Endothelial cell of umbilical vein (primary cell): ENCODE measurements at regions not wholly inside any gene's neighbourhood (a gene's known extent, or its start where the extent isn't known, plus 50 kb on each side); places are given as distances from the start of the nearest gene placed in this dataset.

ENCODE experiments used
- BruUV-seq: library from RNA; stranded (reverse); fragments of 400-500 nt; replicated peaks from 2 replicates; lab custom pipeline; 2021; lab: Mats Ljungman, UMichigan
- CTCF ChIA-PET: fragments of 300-600, 350-600 bp; sonication (Branson Sonifier 250); formaldehyde crosslinking; loops from one replicate; lab custom pipeline; 2021; ENCODE audit warnings: antibody characterized with exemption, inconsistent platforms; lab: Charles Lee
- POLR2A ChIA-PET: fragments of 300-600, 350-600 bp; sonication (Branson Sonifier 250); formaldehyde crosslinking; loops from one replicate; lab custom pipeline; 2021; ENCODE audit warnings: antibody characterized with exemption, inconsistent platforms; lab: Charles Lee
- DNase-seq: peaks from one replicate; pipeline ENCODE4 v3.0.0-alpha.2; 2011; ENCODE audit warnings: low read depth, low spot score
- FAIRE-seq: peaks from 2 replicates; lab custom pipeline; 2011; peaks lifted over from hg19 to GRCh38; lab: Jason Lieb, UNC
- H2AFZ ChIP-seq: 2 replicates; pipeline ENCODE4 v1.6.0; 2012; ENCODE audit warnings: low read depth, low read length, control low read depth, inconsistent platforms
- H3K27ac ChIP-seq: 2 replicates; pipeline ENCODE4 v1.5.1; 2011; ENCODE audit warnings: low read depth, mild to moderate bottlenecking, control low read depth, low read length, moderate library complexity; ENCODE audit not compliant: insufficient read depth
- H3K27me3 ChIP-seq, 2 experiments: 2 replicates each; pipeline versions ENCODE4 v1.6.0 to v1.6.1; 2011; ENCODE audit warnings: low read length in 2 of 2, mixed read lengths in 1 of 2; ENCODE audit not compliant: control insufficient read depth in 2 of 2, insufficient read depth in 2 of 2
- H3K36me3 ChIP-seq, 2 experiments: 2 replicates in 1 of 2; 3 replicates in 1 of 2; pipeline ENCODE4 v1.5.1; 2011; ENCODE audit warnings: low read length in 2 of 2, mild to moderate bottlenecking in 1 of 2, moderate library complexity in 1 of 2; ENCODE audit not compliant: control insufficient read depth in 2 of 2, insufficient read depth in 2 of 2; ENCODE audit errors: extremely low read depth in 1 of 2
- H3K4me1 ChIP-seq: 3 replicates; pipeline ENCODE4 v1.5.1; 2011; ENCODE audit warnings: mild to moderate bottlenecking, low read length; ENCODE audit not compliant: control insufficient read depth, insufficient read depth; ENCODE audit errors: extremely low read depth
- H3K4me2 ChIP-seq: 2 replicates; pipeline ENCODE4 v1.6.1; 2011; ENCODE audit warnings: low read length, control low read depth, mixed read lengths; ENCODE audit not compliant: insufficient read depth
- H3K4me3 ChIP-seq, 3 experiments: fragments of 200-600 bp in 1 of 3; sonication (generic), shearing (Covaris generic) in 1 of 3; replicated peaks in 1 of 3; 2 replicates each; pipeline ENCODE4 v1.5.1; 2011 to 2016; ENCODE audit warnings: control low read depth in 3 of 3, low read length in 3 of 3, mild to moderate bottlenecking in 2 of 3, inconsistent platforms in 1 of 3, low read depth in 1 of 3, moderate library complexity in 1 of 3; ENCODE audit not compliant: insufficient read depth in 1 of 3
- H3K79me2 ChIP-seq: 2 replicates; pipeline ENCODE4 v1.6.0; 2012; ENCODE audit warnings: low read length, inconsistent platforms; ENCODE audit not compliant: control insufficient read depth, insufficient read depth
- H3K9ac ChIP-seq: replicated peaks from 2 replicates; pipeline ENCODE3; 2011; ENCODE audit warnings: low read length, control low read depth; ENCODE audit not compliant: insufficient read depth; ENCODE audit errors: extremely low read depth
- H3K9me1 ChIP-seq: replicated peaks from 3 replicates; pipeline ENCODE4 v1.6.0; 2011; ENCODE audit warnings: mild to moderate bottlenecking, low read length; ENCODE audit not compliant: control insufficient read depth, insufficient read depth; ENCODE audit errors: extremely low read depth
- H3K9me3 ChIP-seq: replicated peaks from 2 replicates; pipeline ENCODE4 v1.5.1; 2012; ENCODE audit warnings: low read length, inconsistent platforms; ENCODE audit not compliant: control insufficient read depth, insufficient read depth
- H4K20me1 ChIP-seq: replicated peaks from 2 replicates; pipeline ENCODE3; 2011; ENCODE audit warnings: mild to moderate bottlenecking, low read length; ENCODE audit not compliant: control insufficient read depth, insufficient read depth; ENCODE audit errors: extremely low read depth
- EZH2 ChIP-seq: IDR thresholded peaks from 2 replicates; pipeline ENCODE4 v1.6.1; 2012; ENCODE audit warnings: borderline replicate concordance, low read depth, mild to moderate bottlenecking, moderate library complexity, low read length, inconsistent platforms; ENCODE audit not compliant: severe bottlenecking
- MYC ChIP-seq: IDR thresholded peaks from one replicate; pipeline ENCODE4 v1.6.1; 2011; ENCODE audit warnings: mild to moderate bottlenecking, low read depth, low read length
- POLR2AphosphoS5 ChIP-seq: IDR thresholded peaks from 2 replicates; pipeline ENCODE4 v1.6.1; 2012; ENCODE audit warnings: low read depth, mild to moderate bottlenecking, control low read depth, low read length, moderate library complexity; ENCODE audit not compliant: insufficient read depth
- dilution Hi-C: fragments of 300-500 bp; cut with MboI; formaldehyde crosslinking; loops from one replicate; pipeline ENCODE4 v1.15.0; 2019; ENCODE audit warnings: low sequenced_read_pairs; ENCODE audit not compliant: extremely low pct_ligation_motif_present
- intact Hi-C: fragments of 100-400 bp; cut with micrococcal nuclease; formaldehyde crosslinking; loops from one replicate; pipeline ENCODE4 v1.10.0; 2022
- TF ChIP-seq, protein P1 (sequence below), 2 donors: IDR thresholded peaks; 1 replicate in 1 of 2; 2 replicates in 1 of 2; pipeline ENCODE4 v1.5.1; 2011; ENCODE audit warnings: low read length in 2 of 2, mild to moderate bottlenecking in 2 of 2, moderate library complexity in 2 of 2, control low read depth in 1 of 2, inconsistent platforms in 1 of 2, low read depth in 1 of 2; ENCODE audit not compliant: insufficient read depth in 1 of 2; ENCODE audit errors: extremely low read depth in 1 of 2
- TF ChIP-seq, protein P2 (sequence below): IDR thresholded peaks from 2 replicates; pipeline ENCODE4 v1.6.1; 2011; ENCODE audit not compliant: insufficient read depth, insufficient read length

DNA sequence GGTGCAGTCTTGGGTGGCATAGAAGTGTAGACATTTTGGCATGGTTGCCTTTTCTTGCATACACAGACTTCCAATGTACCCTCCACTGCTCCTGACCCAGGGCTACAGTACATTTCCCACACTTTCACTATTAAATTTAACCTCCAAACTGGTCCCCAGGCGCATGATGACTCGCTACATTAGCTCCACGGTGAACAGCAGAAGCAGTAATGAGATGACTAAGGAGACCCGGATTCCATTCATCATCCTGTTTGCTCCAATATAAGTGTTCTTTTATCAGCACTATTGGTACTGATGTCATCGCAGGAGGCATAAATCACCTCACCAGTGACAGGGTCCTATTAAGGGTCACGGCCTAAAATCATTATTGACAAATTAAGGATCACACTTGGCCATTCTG lies 316.5 kb downstream of the EN1 start:
- Histone ChIP-seq H4K20me1 (no peaks in the 10 kb centered on the region), H3K27ac (no peak overlapping the region), H3K9me3 (no peaks in the 10 kb centered on the region), H3K9ac (no peak overlapping the region), H3K36me3 (no peaks in the 10 kb centered on the region), H3K79me2 (no peaks in the 10 kb centered on the region), H3K9me1 (no peaks in the 10 kb centered on the region), H3K4me2 (no peak overlapping the region), H3K4me3 (no peak overlapping the region), H2AFZ (no peak overlapping the region), H3K27me3 (no peaks in the 10 kb centered on the region), H3K4me1 (no peaks in the 10 kb centered on the region)
- ChIA-PET POLR2A (no interaction called here), CTCF (no interaction called here)
- no peak for TF ChIP-seq MYC
- TF ChIP-seq, protein P1, sequence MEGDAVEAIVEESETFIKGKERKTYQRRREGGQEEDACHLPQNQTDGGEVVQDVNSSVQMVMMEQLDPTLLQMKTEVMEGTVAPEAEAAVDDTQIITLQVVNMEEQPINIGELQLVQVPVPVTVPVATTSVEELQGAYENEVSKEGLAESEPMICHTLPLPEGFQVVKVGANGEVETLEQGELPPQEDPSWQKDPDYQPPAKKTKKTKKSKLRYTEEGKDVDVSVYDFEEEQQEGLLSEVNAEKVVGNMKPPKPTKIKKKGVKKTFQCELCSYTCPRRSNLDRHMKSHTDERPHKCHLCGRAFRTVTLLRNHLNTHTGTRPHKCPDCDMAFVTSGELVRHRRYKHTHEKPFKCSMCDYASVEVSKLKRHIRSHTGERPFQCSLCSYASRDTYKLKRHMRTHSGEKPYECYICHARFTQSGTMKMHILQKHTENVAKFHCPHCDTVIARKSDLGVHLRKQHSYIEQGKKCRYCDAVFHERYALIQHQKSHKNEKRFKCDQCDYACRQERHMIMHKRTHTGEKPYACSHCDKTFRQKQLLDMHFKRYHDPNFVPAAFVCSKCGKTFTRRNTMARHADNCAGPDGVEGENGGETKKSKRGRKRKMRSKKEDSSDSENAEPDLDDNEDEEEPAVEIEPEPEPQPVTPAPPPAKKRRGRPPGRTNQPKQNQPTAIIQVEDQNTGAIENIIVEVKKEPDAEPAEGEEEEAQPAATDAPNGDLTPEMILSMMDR (IDR thresholded peaks at IDR 0.05; ENCODE audit: extremely low read depth in 1 of 2, insufficient read depth in 1 of 2, low read depth in 1 of 2, low read length in 2 of 2): no peak
- no peak for TF ChIP-seq POLR2AphosphoS5
- TF ChIP-seq, protein P2, sequence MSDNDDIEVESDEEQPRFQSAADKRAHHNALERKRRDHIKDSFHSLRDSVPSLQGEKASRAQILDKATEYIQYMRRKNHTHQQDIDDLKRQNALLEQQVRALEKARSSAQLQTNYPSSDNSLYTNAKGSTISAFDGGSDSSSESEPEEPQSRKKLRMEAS: no peak
- no peak for TF ChIP-seq EZH2
- dilution Hi-C loops (no loop called here), intact Hi-C loops (no loop called here)
- DNase-seq (no peak), FAIRE-seq (no peak)
- no TSS peak for BruUV-seq
